ENCODE measurements at regions not wholly inside any gene's neighbourhood (a gene's known extent, or its start where the extent isn't known, plus 50 kb on each side); places are given as distances from the start of the nearest gene placed in this dataset.

- Mint-ChIP-seq H3K9me3 (no peaks in the 10 kb centered on the region), H3K4me3 (no peak overlapping the region), H3K27me3 (peaks cover 25 to 36% of the 10 kb centered on the region in 2 donors), H3K36me3 (ENCODE audit: insufficient read depth) (no peaks in the 10 kb centered on the region), H3K27ac (no peak overlapping the region), H3K4me1 (ENCODE audit: low read depth in 2 of 2) (no peaks in the 10 kb centered on the region)
- no peak for ATAC-seq (replicated peaks)
- DNase-seq, result no peak
Observed at GRCh38 chr11:32184041-32184722, 93.3 kb downstream of the RCN1 start.

- H3K9me3 Mint-ChIP-seq, result no peaks in the 10 kb centered on the region
- DNase-seq, result no peak
- H3K27ac Mint-ChIP-seq, result no peak overlapping the region
- no peak for ATAC-seq (replicated peaks)
- H3K4me1 Mint-ChIP-seq (ENCODE audit: low read depth in 2 of 2), result no peaks in the 10 kb centered on the region
- no peaks in the 10 kb centered on the region for H3K36me3 Mint-ChIP-seq (ENCODE audit: insufficient read depth)
- H3K4me3 Mint-ChIP-seq, result no peak overlapping the region
- peaks cover 27 to 41% of the 10 kb centered on the region in 2 donors for H3K27me3 Mint-ChIP-seq
Observed at GRCh38 chr11:32184723-32185376, 94.0 kb downstream of the RCN1 start.

- Mint-ChIP-seq H3K27me3 (peaks cover 23 to 41% of the 10 kb centered on the region in 2 donors), H3K4me1 (ENCODE audit: low read depth in 2 of 2) (no peaks in the 10 kb centered on the region), H3K4me3 (no peak overlapping the region), H3K27ac (no peak overlapping the region), H3K9me3 (no peaks in the 10 kb centered on the region), H3K36me3 (ENCODE audit: insufficient read depth) (no peaks in the 10 kb centered on the region)
- no peak for DNase-seq
- ATAC-seq (replicated peaks), result no peak
Observed at GRCh38 chr11:32186118-32186517, 95.2 kb downstream of the RCN1 start.

GRCh38 chr11:32187111-32187510 is 96.2 kb downstream of the RCN1 start:
- DNase-seq (no peak), ATAC-seq (replicated peaks) (no peak)

GRCh38 chr11:32188785-32189184 is 97.9 kb downstream of the RCN1 start:
- Mint-ChIP-seq H3K27ac (no peak overlapping the region), H3K9me3 (no peaks in the 10 kb centered on the region), H3K4me3 (no peak overlapping the region), H3K36me3 (ENCODE audit: insufficient read depth) (no peaks in the 10 kb centered on the region), H3K4me1 (ENCODE audit: low read depth in 2 of 2) (no peaks in the 10 kb centered on the region), H3K27me3 (peaks cover 30 to 38% of the 10 kb centered on the region in 2 donors)
- ATAC-seq (replicated peaks), result no peak
- no peak for DNase-seq

More at GRCh38 chr11:32187111-32187510, 96.2 kb downstream of the RCN1 start:
- H3K36me3 Mint-ChIP-seq (ENCODE audit: insufficient read depth), result no peaks in the 10 kb centered on the region
- no peaks in the 10 kb centered on the region for H3K9me3 Mint-ChIP-seq
- H3K27ac Mint-ChIP-seq, result no peak overlapping the region
- H3K4me3 Mint-ChIP-seq, result no peak overlapping the region
- H3K4me1 Mint-ChIP-seq (ENCODE audit: low read depth in 2 of 2), result no peaks in the 10 kb centered on the region
- H3K27me3 Mint-ChIP-seq, result peaks cover 28 to 46% of the 10 kb centered on the region in 2 donors

- Mint-ChIP-seq H3K4me1 (ENCODE audit: low read depth in 2 of 2) (no peaks in the 10 kb centered on the region), H3K9me3 (no peaks in the 10 kb centered on the region), H3K27ac (no peak overlapping the region), H3K27me3 (peaks cover 38 to 44% of the 10 kb centered on the region in 2 donors), H3K4me3 (no peak overlapping the region), H3K36me3 (ENCODE audit: insufficient read depth) (no peaks in the 10 kb centered on the region)
- no peak for ATAC-seq (replicated peaks)
- no peak for DNase-seq
Observed at GRCh38 chr11:32196137-32196536, 105.3 kb downstream of the RCN1 start.

GRCh38 chr11:32198053-32198452 is 107.2 kb downstream of the RCN1 start:
- peaks cover 30 to 36% of the 10 kb centered on the region in 2 donors for H3K27me3 Mint-ChIP-seq
- H3K36me3 Mint-ChIP-seq (ENCODE audit: insufficient read depth), result no peaks in the 10 kb centered on the region
- ATAC-seq (replicated peaks) (no peak), DNase-seq (no peak)
- no peak overlapping the region for H3K27ac Mint-ChIP-seq
- no peaks in the 10 kb centered on the region for H3K4me1 Mint-ChIP-seq (ENCODE audit: low read depth in 2 of 2)
- no peaks in the 10 kb centered on the region for H3K9me3 Mint-ChIP-seq
- H3K4me3 Mint-ChIP-seq, result no peak overlapping the region

GRCh38 chr11:32200136-32200847 is 109.4 kb downstream of the RCN1 start:
- DNase-seq, result no peak
- H3K27me3 Mint-ChIP-seq, result peaks cover 22 to 23% of the 10 kb centered on the region in 2 donors
- H3K4me3 Mint-ChIP-seq, result no peak overlapping the region
- ATAC-seq (replicated peaks), result no peak
- H3K4me1 Mint-ChIP-seq (ENCODE audit: low read depth in 2 of 2), result no peaks in the 10 kb centered on the region
- H3K36me3 Mint-ChIP-seq (ENCODE audit: insufficient read depth), result no peaks in the 10 kb centered on the region
- no peaks in the 10 kb centered on the region for H3K9me3 Mint-ChIP-seq
- no peak overlapping the region for H3K27ac Mint-ChIP-seq

GRCh38 chr11:32204751-32205150 is 113.9 kb downstream of the RCN1 start:
- Mint-ChIP-seq H3K27me3 (peaks cover 32 to 35% of the 10 kb centered on the region in 2 donors), H3K4me3 (no peak overlapping the region), H3K9me3 (no peaks in the 10 kb centered on the region), H3K36me3 (ENCODE audit: insufficient read depth) (no peaks in the 10 kb centered on the region), H3K27ac (no peak overlapping the region), H3K4me1 (ENCODE audit: low read depth in 2 of 2) (no peaks in the 10 kb centered on the region)
- DNase-seq (no peak), ATAC-seq (replicated peaks) (no peak)

- H3K27me3 Mint-ChIP-seq, result peaks cover 60 to 65% of the 10 kb centered on the region in 2 donors
- ATAC-seq (replicated peaks) (no peak), DNase-seq (no peak)
- no peaks in the 10 kb centered on the region for H3K9me3 Mint-ChIP-seq
- no peak overlapping the region for H3K4me3 Mint-ChIP-seq
- H3K4me1 Mint-ChIP-seq (ENCODE audit: low read depth in 2 of 2), result no peaks in the 10 kb centered on the region
- no peaks in the 10 kb centered on the region for H3K36me3 Mint-ChIP-seq (ENCODE audit: insufficient read depth)
- H3K27ac Mint-ChIP-seq, result no peak overlapping the region
Observed at GRCh38 chr11:32210556-32210955, 119.7 kb downstream of the RCN1 start.

GRCh38 chr11:32213223-32213622 is 122.3 kb downstream of the RCN1 start:
- Mint-ChIP-seq H3K4me3 (no peak overlapping the region), H3K4me1 (ENCODE audit: low read depth in 2 of 2) (no peaks in the 10 kb centered on the region), H3K36me3 (ENCODE audit: insufficient read depth) (no peaks in the 10 kb centered on the region), H3K27ac (no peak overlapping the region), H3K27me3 (peaks cover 40 to 58% of the 10 kb centered on the region in 2 donors), H3K9me3 (no peaks in the 10 kb centered on the region)
- no peak for ATAC-seq (replicated peaks)
- DNase-seq, result no peak

- peaks cover 21 to 39% of the 10 kb centered on the region in 2 donors for H3K27me3 Mint-ChIP-seq
- H3K4me3 Mint-ChIP-seq, result no peak overlapping the region
- H3K9me3 Mint-ChIP-seq, result no peaks in the 10 kb centered on the region
- no peaks in the 10 kb centered on the region for H3K36me3 Mint-ChIP-seq (ENCODE audit: insufficient read depth)
- ATAC-seq (replicated peaks) (no peak), DNase-seq (no peak)
- H3K4me1 Mint-ChIP-seq (ENCODE audit: low read depth in 2 of 2), result no peaks in the 10 kb centered on the region
- H3K27ac Mint-ChIP-seq, result no peak overlapping the region
Observed at GRCh38 chr11:32215157-32215556, 124.3 kb downstream of the RCN1 start.

- Mint-ChIP-seq H3K27me3 (peaks cover 16 to 31% of the 10 kb centered on the region in 2 donors), H3K27ac (no peak overlapping the region), H3K9me3 (no peaks in the 10 kb centered on the region), H3K4me1 (ENCODE audit: low read depth in 2 of 2) (no peaks in the 10 kb centered on the region), H3K4me3 (no peak overlapping the region), H3K36me3 (ENCODE audit: insufficient read depth) (no peaks in the 10 kb centered on the region)
- ATAC-seq (replicated peaks) (no peak), DNase-seq (no peak)
Observed at GRCh38 chr11:32216749-32217148, 125.9 kb downstream of the RCN1 start.

- Mint-ChIP-seq H3K4me3 (no peak overlapping the region), H3K36me3 (ENCODE audit: insufficient read depth) (no peaks in the 10 kb centered on the region), H3K27me3 (peaks cover 12 to 29% of the 10 kb centered on the region in 2 donors), H3K9me3 (no peaks in the 10 kb centered on the region), H3K4me1 (ENCODE audit: low read depth in 2 of 2) (no peaks in the 10 kb centered on the region), H3K27ac (no peak overlapping the region)
- no peak for ATAC-seq (replicated peaks)
- no peak for DNase-seq
Observed at GRCh38 chr11:32219320-32219719, 128.4 kb downstream of the RCN1 start.
